Spinal cord (tissue), 9 donors: ENCODE measurements at regions not wholly inside any gene's neighbourhood (a gene's known extent, or its start where the extent isn't known, plus 50 kb on each side); places are given as distances from the start of the nearest gene placed in this dataset.

Source experiments
- DNase-seq, 6 donors: peaks; one replicate each; pipeline versions ENCODE4 v3.0.0 to v3.0.0-alpha.2; 2013 to 2015; ENCODE audit warnings: low spot score in 6 of 6, low read depth in 4 of 6
- H3K27ac ChIP-seq: one replicate; pipeline ENCODE4 v1.5.1; 2013; ENCODE audit warnings: low read depth, low read length, control low read depth
- H3K27me3 ChIP-seq: one replicate; pipeline ENCODE4 v1.6.1; 2013; ENCODE audit warnings: low read length; ENCODE audit not compliant: control insufficient read depth, insufficient read depth
- H3K36me3 ChIP-seq: one replicate; pipeline ENCODE4 v1.6.1; 2013; ENCODE audit warnings: low read length; ENCODE audit not compliant: control insufficient read depth, insufficient read depth
- H3K4me1 ChIP-seq: one replicate; pipeline ENCODE4 v1.6.1; 2013; ENCODE audit warnings: low read length; ENCODE audit not compliant: control insufficient read depth, insufficient read depth
- H3K4me3 ChIP-seq: one replicate; pipeline ENCODE4 v1.5.1; 2013; ENCODE audit warnings: low read depth, low read length, control low read depth
- H3K9me3 ChIP-seq: one replicate; pipeline ENCODE4 v1.6.1; 2013; ENCODE audit warnings: low read length; ENCODE audit not compliant: control insufficient read depth, insufficient read depth
- WGBS: methylation state at CpG from one replicate; pipeline ENCODE4 v1.1.5; 2013; ENCODE audit warnings: missing lambda C conversion rate; ENCODE audit not compliant: insufficient coverage; 5-methylcytosine and 5-hydroxymethylcytosine counted together
- donor health status: healthy.

DNA sequence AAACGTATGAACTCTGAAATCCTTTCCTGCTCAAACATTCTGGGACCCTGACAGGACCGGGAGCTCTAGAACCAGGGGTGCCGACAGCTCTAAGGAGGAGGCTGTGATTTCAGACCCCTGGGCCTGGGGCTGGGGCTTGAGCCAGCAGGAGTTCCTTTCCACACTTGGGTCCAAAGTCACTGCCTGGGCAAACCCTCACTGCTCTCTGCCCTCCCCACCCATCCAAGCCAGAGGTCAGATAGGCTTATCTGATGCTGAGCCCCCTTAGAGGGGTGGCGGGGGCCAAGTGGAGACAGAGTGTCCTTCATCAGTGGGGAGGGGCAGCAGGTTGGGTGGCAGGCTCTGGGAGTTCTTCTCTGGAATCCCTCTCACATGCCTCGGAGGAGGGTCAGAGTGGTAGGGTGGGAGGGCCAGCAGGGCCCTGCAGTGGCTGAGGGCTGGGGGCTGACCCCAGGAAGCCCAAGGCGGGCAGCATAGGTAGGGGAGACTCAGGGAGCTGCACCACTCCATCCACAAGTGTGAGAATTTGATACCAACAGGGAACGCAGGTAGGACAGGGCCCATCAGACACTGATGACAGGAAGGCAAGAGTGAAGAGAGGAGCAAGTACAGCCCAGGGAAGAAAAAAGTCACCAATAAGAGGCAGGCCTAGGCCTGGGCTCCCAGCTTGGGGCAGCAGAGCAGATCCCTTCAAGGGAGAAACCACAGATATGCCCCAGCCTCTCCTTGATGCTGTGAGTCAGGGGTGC lies 121.0 kb downstream of the MRPL14 start:
- WGBS: 96% methylated on average over 6 of the region's 7 CpGs
- Histone ChIP-seq H3K4me3 (no peak overlapping the region), H3K9me3 (no peaks in the 10 kb centered on the region), H3K27ac (no peak overlapping the region), H3K27me3 (peaks cover 11% of the 10 kb centered on the region), H3K36me3 (no peaks in the 10 kb centered on the region), H3K4me1 (peaks cover 49% of the 10 kb centered on the region)
- no peak for DNase-seq

DNA sequence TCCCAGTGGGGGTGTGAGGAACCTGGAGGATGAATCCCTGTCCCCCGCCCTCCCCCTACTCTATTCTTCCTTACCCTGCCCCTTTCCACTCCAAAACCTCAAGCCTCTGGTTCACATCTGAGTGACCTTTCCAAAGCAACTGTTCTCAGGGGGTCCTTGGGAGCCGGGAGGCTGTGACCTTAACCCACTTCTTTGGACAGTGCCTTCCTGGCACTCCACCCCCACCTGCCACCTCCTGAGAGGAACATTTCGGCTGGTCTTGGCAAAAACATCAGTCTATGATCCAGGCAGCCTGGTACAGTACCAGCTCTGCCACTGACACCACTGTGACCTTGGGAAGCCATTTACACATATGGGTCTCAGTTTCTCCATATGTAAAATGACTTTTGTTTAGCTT lies 121.7 kb downstream of the MRPL14 start:
- Histone ChIP-seq H3K4me3 (no peak overlapping the region), H3K27me3 (peaks cover 12% of the 10 kb centered on the region), H3K4me1 (peaks cover 49% of the 10 kb centered on the region), H3K9me3 (no peaks in the 10 kb centered on the region), H3K27ac (no peak overlapping the region), H3K36me3 (no peaks in the 10 kb centered on the region)
- no peak for DNase-seq
- WGBS: 35% methylated on average over 2 of the region's 3 CpGs

DNA sequence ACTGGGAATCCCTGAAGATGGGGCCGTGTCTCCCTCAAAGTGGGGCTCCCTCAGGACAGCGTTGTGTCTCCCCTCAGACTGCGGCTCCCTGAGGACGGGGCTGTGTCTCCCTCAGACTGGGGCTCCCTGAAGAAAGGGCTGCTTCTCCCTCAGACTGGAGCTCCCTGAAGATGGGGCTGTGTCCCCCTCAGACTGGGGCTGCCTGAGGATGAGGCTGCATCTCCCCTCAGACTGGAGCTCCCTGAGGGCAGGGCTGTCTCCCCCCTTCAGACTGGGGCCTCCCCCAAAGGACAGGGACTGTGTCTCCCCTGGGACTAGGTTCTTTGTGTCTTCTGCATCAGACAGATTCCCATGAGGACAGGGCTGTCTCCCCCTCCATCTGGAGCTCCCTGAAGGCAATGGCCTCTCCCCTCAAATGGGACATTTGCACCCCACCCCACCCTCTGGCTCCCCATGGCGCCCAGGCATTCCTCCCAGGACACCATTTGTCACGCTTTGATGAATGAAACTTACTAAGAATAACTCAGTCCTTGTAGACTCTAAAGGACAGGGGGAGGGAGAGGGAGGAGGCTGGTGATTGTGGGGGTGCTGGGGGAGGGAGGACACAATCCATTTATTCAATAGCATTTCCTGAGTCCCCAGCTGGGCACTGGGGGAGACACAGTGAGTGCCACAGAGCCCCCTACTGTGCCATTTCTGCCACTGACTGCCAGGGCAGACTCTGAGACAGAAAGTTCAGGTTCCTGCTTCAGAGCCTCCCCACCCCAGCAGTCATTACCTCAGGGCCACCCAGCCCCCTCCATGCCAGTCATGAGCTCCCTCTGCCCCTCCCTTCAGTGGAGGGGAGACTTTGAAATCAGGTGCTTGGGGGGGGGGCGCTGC lies 122.4 kb downstream of the MRPL14 start:
- H3K9me3 ChIP-seq: no peaks in the 10 kb centered on the region
- H3K36me3 ChIP-seq: peaks cover 4% of the 10 kb centered on the region
- peak in 2 of 6 donors; percentile 45 to 63 for DNase-seq
- peaks cover 48% of the 10 kb centered on the region for H3K4me1 ChIP-seq
- 62% methylated on average over 4 of the region's 7 CpGs for WGBS
- H3K27me3 ChIP-seq: peaks cover 12% of the 10 kb centered on the region
- H3K4me3 ChIP-seq: no peak overlapping the region
- H3K27ac ChIP-seq: no peak overlapping the region

DNA sequence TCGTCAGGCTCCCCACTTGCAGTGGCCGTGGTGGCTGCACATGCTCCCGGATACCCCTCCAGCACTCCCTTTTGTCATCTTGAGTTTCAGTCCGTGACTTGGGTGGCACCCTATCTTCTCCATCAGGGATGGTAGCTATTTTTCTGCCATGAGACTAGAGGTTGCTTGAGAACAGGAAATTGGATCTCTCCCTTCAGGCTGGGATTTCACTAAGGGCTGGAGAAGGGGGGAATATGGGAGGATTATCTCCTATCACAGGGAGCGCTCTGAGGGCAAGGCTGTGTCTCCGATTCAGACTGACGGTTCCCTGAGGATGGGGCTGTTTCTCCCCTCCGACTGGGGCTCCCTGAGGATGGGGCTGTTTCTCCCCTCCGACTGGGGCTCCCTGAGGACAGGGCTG lies 123.1 kb downstream of the MRPL14 start:
- no peaks in the 10 kb centered on the region for H3K9me3 ChIP-seq
- DNase-seq: no peak
- no peak overlapping the region for H3K4me3 ChIP-seq
- H3K36me3 ChIP-seq: peaks cover 4% of the 10 kb centered on the region
- H3K27ac ChIP-seq: no peak overlapping the region
- H3K27me3 ChIP-seq: peaks cover 12% of the 10 kb centered on the region
- 78% methylated on average over 7 of the region's 9 CpGs for WGBS
- H3K4me1 ChIP-seq: peaks cover 47% of the 10 kb centered on the region

DNA sequence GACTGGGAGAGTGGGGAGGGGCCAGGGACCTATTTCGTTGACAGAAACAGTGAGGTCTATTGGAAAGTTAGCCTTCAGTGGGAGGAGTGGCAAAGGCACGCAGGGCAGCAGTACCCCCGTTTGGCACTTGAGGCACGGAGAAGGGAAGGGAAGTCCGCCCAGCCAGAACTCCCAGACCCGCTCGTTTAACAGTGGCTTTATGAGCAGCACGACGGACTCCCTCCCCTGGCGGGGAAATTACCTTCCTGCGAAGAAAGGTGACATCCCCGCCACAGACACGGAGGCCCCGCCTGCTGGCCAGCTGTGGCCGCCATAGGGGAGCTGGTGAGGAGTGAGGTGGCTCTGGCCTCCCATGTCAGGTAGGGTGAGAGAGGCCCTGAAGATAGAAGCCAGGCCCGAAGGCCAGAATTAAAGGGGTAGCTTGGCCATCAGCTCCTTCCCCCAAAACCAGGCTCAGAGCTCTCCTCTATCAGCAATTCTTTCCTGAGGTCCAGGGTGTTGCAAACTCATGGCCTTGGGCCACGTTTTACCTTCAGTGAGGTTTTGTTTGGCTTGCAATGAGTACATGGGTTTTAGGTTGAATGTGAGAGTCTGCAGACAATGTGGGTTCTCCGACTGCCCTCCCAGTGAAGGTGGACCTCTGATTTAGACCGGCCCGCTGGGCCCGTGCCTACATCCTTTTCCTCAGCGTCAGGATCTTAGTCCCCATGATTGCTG lies 123.7 kb downstream of the MRPL14 start:
- no peak overlapping the region for H3K4me3 ChIP-seq
- peaks cover 47% of the 10 kb centered on the region for H3K4me1 ChIP-seq
- peaks cover 12% of the 10 kb centered on the region for H3K27me3 ChIP-seq
- peaks cover 4% of the 10 kb centered on the region for H3K36me3 ChIP-seq
- 82% methylated on average over 16 of the region's 22 CpGs for WGBS
- DNase-seq: no peak
- no peak overlapping the region for H3K27ac ChIP-seq
- no peaks in the 10 kb centered on the region for H3K9me3 ChIP-seq

DNA sequence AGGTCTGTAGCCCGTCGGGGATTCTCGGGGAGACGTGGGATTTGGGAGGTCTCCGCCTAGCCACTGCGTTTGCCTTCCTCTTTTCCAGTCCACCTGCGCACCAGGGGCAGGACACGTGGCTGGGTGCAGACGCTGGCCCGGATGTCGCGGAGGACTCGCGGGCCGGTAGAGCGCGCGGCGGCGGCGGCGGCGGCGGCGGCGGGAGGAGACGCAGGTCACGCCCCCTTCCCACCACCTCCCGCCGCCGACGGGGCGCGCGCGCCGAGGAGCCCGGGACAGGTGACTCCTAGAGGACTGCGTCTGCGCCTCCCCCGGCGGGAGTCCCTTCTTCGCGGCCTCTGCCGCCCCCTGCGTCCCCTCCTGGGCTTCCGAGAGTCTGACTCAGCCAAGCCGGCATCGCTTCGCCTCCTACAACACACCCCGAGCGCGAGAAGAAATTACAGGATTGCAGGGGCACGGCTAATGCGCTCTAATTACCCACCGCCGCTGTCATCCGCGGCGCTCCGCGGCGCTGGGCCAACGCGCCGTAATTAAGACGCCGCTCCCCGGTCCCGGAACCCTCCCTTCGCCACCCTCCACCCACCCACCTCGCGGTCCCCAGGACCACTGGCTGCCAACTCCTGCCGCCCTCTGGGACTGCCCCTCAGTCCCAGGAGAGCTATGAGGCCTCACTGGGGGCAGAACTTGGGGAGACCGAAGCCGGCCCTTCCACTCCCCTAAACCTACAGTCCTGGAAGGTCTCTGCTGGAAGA lies 124.5 kb downstream of the MRPL14 start:
- peak overlapping the region; percentile 39 for H3K4me3 ChIP-seq
- peaks cover 47% of the 10 kb centered on the region for H3K4me1 ChIP-seq
- under 1% methylated on average over 74 of the region's 76 CpGs for WGBS
- H3K27ac ChIP-seq: no peak overlapping the region
- H3K9me3 ChIP-seq: no peaks in the 10 kb centered on the region
- H3K27me3 ChIP-seq: peaks cover 12% of the 10 kb centered on the region
- peaks cover 4% of the 10 kb centered on the region for H3K36me3 ChIP-seq
- peak in 3 of 6 donors; percentile 48 to 86 (median 77) for DNase-seq

DNA sequence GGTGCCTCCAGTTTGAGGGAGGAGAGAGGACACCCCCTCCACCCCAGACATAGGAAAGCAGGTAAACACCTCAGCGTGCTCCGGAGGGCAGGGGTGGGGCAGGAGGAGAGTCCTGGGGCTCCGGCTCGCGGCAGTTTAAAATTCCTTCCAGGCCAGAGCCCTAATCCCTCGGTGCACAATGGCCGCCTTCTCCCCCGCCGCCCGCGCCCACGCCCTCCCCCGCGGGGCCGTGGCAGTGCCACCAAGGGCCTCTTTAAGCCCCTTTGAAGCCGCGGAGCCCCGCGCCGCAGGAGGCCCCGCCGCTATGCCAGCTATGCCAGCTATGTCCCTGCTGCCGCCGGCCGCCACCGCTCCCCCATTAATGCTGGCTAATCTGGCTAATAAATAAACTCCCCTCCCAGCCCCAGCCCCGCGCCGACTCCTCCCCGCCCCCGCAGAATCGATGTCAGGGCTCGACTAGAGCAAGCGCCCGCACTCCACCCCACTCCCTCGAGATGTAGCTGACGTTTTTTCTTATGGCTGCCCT lies 125.1 kb downstream of the MRPL14 start:
- WGBS: under 1% methylated on average over 33 of the region's 37 CpGs
- Histone ChIP-seq H3K36me3 (peaks cover 4% of the 10 kb centered on the region), H3K27me3 (peaks cover 12% of the 10 kb centered on the region), H3K27ac (no peak overlapping the region), H3K9me3 (no peaks in the 10 kb centered on the region), H3K4me1 (peaks cover 47% of the 10 kb centered on the region), H3K4me3 (peak overlapping the region; percentile 39)
- no peak for DNase-seq

DNA sequence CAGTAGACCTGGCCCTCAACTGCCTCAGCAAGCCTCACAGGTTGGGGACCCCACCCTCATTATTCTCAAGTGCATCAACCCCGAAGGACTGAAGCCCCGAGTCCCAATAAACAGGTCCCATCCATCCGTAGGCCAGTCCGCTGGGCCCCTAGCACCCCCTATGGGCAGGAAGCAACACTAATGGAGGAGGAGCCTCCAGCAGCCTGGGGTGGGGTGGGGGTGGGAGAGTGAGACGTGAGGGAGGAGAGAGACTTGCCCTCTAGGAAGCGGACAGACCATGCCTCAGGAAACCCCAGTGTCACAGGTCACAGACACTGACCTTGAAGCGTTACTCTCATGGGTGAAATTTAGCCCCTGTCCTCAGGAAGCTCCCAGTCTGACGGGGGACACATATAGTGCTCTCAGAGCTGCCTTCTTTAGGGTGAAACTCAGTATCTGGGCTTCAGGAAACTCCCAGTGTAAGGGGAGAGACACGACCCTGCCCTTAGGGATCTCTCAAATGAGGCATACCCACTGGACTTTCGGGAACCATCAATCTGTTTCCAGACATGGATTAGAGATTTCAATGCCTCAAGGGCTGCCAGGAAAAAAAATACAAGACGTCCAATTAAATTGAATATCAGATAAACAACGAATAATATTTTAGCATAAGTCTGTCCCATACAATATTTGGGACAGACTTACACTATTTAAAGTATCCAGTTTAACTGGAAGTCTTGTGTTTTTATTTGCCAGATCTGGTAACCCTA lies 125.8 kb downstream of the MRPL14 start:
- H3K27ac ChIP-seq: no peak overlapping the region

More for the DNA sequence above, 125.8 kb downstream of the MRPL14 start:
- Histone ChIP-seq H3K9me3 (no peaks in the 10 kb centered on the region), H3K36me3 (peaks cover 4% of the 10 kb centered on the region), H3K27me3 (peaks cover 12% of the 10 kb centered on the region), H3K4me3 (peak overlapping the region; percentile 39), H3K4me1 (peaks cover 47% of the 10 kb centered on the region)
- WGBS: 41% methylated on average over 4 of the region's 12 CpGs
- no peak for DNase-seq
